Activated naive CD4-positive, alpha-beta T cell treated with anti-CD3 and anti-CD28 coated beads, Interleukin-2, amount 50 U/mL, for 16 hours (primary cell): ENCODE measurements at regions not wholly inside any gene's neighbourhood (a gene's known extent, or its start where the extent isn't known, plus 50 kb on each side); places are given as distances from the start of the nearest gene placed in this dataset.

Source experiments
- DNase-seq: peaks from one replicate; pipeline ENCODE4 v3.0.0-alpha.2; 2020

GRCh38 chr13:61830475-61830874 lies 414.8 kb upstream of the PCDH20 start:
- DNase-seq: no peak

- no peak for DNase-seq
Measured at GRCh38 chr13:61824168-61824567, 408.5 kb upstream of the PCDH20 start.

- DNase-seq: no peak
Measured at GRCh38 chr13:61812286-61812685, 396.6 kb upstream of the PCDH20 start.

- DNase-seq: no peak
Measured at GRCh38 chr13:61810065-61810464, 394.4 kb upstream of the PCDH20 start.

- DNase-seq: no peak
Measured at GRCh38 chr13:61797397-61797796, 381.7 kb upstream of the PCDH20 start.

GRCh38 chr13:61795580-61795979 lies 379.9 kb upstream of the PCDH20 start:
- DNase-seq: no peak

- DNase-seq: no peak
Measured at GRCh38 chr13:61779456-61779855, 363.8 kb upstream of the PCDH20 start.

- no peak for DNase-seq
Measured at GRCh38 chr13:61778531-61778930, 362.9 kb upstream of the PCDH20 start.

- no peak for DNase-seq
Measured at GRCh38 chr13:61777899-61778298, 362.2 kb upstream of the PCDH20 start.

GRCh38 chr13:61777271-61777670 lies 361.6 kb upstream of the PCDH20 start:
- no peak for DNase-seq

GRCh38 chr13:61774903-61775302 lies 359.3 kb upstream of the PCDH20 start:
- no peak for DNase-seq

- DNase-seq: no peak
Measured at GRCh38 chr13:61770681-61771080, 355.0 kb upstream of the PCDH20 start.

- DNase-seq: no peak
Measured at GRCh38 chr13:61768175-61768574, 352.5 kb upstream of the PCDH20 start.

GRCh38 chr13:61766667-61767058 lies 351.0 kb upstream of the PCDH20 start:
- no peak for DNase-seq

GRCh38 chr13:61765940-61766666 lies 350.5 kb upstream of the PCDH20 start:
- DNase-seq: no peak

GRCh38 chr13:61765181-61765742 lies 349.6 kb upstream of the PCDH20 start:
- DNase-seq: no peak

- DNase-seq: no peak
Measured at GRCh38 chr13:61761690-61762089, 346.0 kb upstream of the PCDH20 start.

GRCh38 chr13:61760102-61760501 lies 344.5 kb upstream of the PCDH20 start:
- no peak for DNase-seq

- DNase-seq: no peak
Measured at GRCh38 chr13:61756031-61756430, 340.4 kb upstream of the PCDH20 start.

- no peak for DNase-seq
Measured at GRCh38 chr13:61751039-61751438, 335.4 kb upstream of the PCDH20 start.

- no peak for DNase-seq
Measured at GRCh38 chr13:61738236-61738750, 322.6 kb upstream of the PCDH20 start.

GRCh38 chr13:61734683-61735082 lies 319.0 kb upstream of the PCDH20 start:
- no peak for DNase-seq

- DNase-seq: no peak
Measured at GRCh38 chr13:61728471-61728870, 312.8 kb upstream of the PCDH20 start.

- no peak for DNase-seq
Measured at GRCh38 chr13:61727767-61728166, 312.1 kb upstream of the PCDH20 start.

GRCh38 chr13:61725806-61726205 lies 310.2 kb upstream of the PCDH20 start:
- no peak for DNase-seq
